Right lobe of liver (tissue), 4 donors: ENCODE measurements at regions not wholly inside any gene's neighbourhood (a gene's known extent, or its start where the extent isn't known, plus 50 kb on each side); places are given as distances from the start of the nearest gene placed in this dataset.

Experiments used
- POLR2A ChIP-seq: fragments of 450-650 bp; IDR thresholded peaks from one replicate; pipeline ENCODE4 v1.6.1; 2017; ENCODE audit warnings: antibody characterized with exemption, mild to moderate bottlenecking
- TF ChIP-seq, protein P1 (sequence below), 4 donors: fragments of 200-600 bp in 3 of 4; fragments of 450-650 bp in 1 of 4; IDR thresholded peaks; one replicate each; pipeline versions ENCODE4 v1.5.1 to v1.8.0; 2016 to 2022; ENCODE audit warnings: antibody characterized with exemption in 4 of 4, mild to moderate bottlenecking in 2 of 4
- donor health status: DM: no; HTN: no; CAD: no.
- donor health status: DM: no; HTN: no; CAD: no.
- donor health status: DM: no; HTN: yes; CAD: no.

DNA sequence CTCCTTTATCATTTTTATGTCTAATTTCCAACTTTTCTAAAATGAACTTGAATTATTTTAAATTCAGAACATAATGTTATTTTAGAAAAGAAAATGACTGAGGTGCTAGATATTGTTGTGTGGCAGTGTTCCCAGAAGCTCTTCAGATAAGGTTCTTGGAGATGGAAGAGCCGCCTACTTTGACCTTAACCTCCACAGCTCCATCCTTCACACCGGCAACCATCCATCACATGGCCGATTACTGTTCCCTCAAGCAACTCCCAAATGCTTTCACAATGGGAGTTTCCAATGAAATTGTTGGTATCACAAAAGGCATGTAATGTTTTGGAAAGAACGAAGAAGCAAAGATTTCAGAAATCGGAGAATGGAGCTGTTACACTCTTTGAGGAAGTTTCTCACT, 193.9 kb upstream of the SALL3 start:
- TF ChIP-seq, protein P1, sequence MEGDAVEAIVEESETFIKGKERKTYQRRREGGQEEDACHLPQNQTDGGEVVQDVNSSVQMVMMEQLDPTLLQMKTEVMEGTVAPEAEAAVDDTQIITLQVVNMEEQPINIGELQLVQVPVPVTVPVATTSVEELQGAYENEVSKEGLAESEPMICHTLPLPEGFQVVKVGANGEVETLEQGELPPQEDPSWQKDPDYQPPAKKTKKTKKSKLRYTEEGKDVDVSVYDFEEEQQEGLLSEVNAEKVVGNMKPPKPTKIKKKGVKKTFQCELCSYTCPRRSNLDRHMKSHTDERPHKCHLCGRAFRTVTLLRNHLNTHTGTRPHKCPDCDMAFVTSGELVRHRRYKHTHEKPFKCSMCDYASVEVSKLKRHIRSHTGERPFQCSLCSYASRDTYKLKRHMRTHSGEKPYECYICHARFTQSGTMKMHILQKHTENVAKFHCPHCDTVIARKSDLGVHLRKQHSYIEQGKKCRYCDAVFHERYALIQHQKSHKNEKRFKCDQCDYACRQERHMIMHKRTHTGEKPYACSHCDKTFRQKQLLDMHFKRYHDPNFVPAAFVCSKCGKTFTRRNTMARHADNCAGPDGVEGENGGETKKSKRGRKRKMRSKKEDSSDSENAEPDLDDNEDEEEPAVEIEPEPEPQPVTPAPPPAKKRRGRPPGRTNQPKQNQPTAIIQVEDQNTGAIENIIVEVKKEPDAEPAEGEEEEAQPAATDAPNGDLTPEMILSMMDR (IDR thresholded peaks at IDR 0.05) = no peak
- no peak for TF ChIP-seq POLR2A
